Gastrocnemius medialis (tissue), 4 donors: ENCODE measurements at regions not wholly inside any gene's neighbourhood (a gene's known extent, or its start where the extent isn't known, plus 50 kb on each side); places are given as distances from the start of the nearest gene placed in this dataset.

Source experiments
- ATAC-seq, 2 donors: fragments of 150-250 bp; one replicate each; pipeline ENCODE4 v1.9.1; 2016
- DNase-seq, 2 donors: peaks; one replicate each; pipeline ENCODE4 v3.0.0-alpha.2; 2019
- H3K27ac ChIP-seq, 4 donors: fragments of 200-600 bp; sonication (generic); 1 replicate in 1 of 4; 2 replicates in 3 of 4; pipeline ENCODE4 v1.5.1; 2016 to 2018; ENCODE audit warnings: mild to moderate bottlenecking in 2 of 4, moderate library complexity in 1 of 4
- H3K27me3 ChIP-seq, 3 donors: fragments of 200-600 bp; sonication (generic) in 2 of 3; 1 replicate in 1 of 3; 2 replicates in 2 of 3; pipeline versions ENCODE4 v1.5.1 to v1.6.0; 2016 to 2019; ENCODE audit warnings: mild to moderate bottlenecking in 1 of 3, moderate library complexity in 1 of 3
- H3K36me3 ChIP-seq, 2 donors: fragments of 200-600 bp; sonication (generic) in 1 of 2; one replicate each; pipeline ENCODE4 v1.5.1; 2017 to 2018
- H3K4me1 ChIP-seq, 2 donors: fragments of 200-600 bp; sonication (generic) in 1 of 2; one replicate each; pipeline ENCODE4 v1.5.1; 2016 to 2017; ENCODE audit warnings: mild to moderate bottlenecking in 2 of 2
- H3K4me3 ChIP-seq, 4 donors: fragments of 200-600 bp; sonication (generic) in 3 of 4; 1 replicate in 1 of 4; 2 replicates in 3 of 4; pipeline ENCODE4 v1.5.1; 2016 to 2019; ENCODE audit warnings: mild to moderate bottlenecking in 2 of 4
- H3K9me3 ChIP-seq, 3 donors: fragments of 200-600 bp; sonication (generic) in 2 of 3; 1 replicate in 1 of 3; 2 replicates in 2 of 3; pipeline ENCODE4 v1.5.1; 2016 to 2019
- POLR2A ChIP-seq, 2 donors: fragments of 450-650 bp; IDR thresholded peaks; one replicate each; pipeline ENCODE4 v1.6.1; 2017; ENCODE audit warnings: antibody characterized with exemption in 2 of 2, mild to moderate bottlenecking in 2 of 2, moderate library complexity in 2 of 2
- in situ Hi-C, 4 donors: fragments of 200-750 bp; cut with MboI; loops; one replicate each; pipeline versions ENCODE4 v1.15.0 to v1.8.0; 2017; ENCODE audit warnings: low sequenced_read_pairs in 4 of 4
- intact Hi-C: fragments of 100-400 bp; cut with DNase I; formaldehyde crosslinking; loops from one replicate; pipeline ENCODE4 v1.15.1; 2023; ENCODE audit warnings: low total_unique reads
- TF ChIP-seq, protein P1 (sequence below), 5 experiments: fragments of 450-650 bp in 3 of 5; fragments of 200-600 bp in 2 of 5; sonication (generic) in 2 of 5; IDR thresholded peaks in 4 of 5; conservative IDR thresholded peaks in 1 of 5; 1 replicate in 4 of 5; 2 replicates in 1 of 5; pipeline ENCODE4 v1.5.1; 2016 to 2019; ENCODE audit warnings: antibody characterized with exemption in 5 of 5, mild to moderate bottlenecking in 3 of 5, moderate library complexity in 3 of 5

DNA sequence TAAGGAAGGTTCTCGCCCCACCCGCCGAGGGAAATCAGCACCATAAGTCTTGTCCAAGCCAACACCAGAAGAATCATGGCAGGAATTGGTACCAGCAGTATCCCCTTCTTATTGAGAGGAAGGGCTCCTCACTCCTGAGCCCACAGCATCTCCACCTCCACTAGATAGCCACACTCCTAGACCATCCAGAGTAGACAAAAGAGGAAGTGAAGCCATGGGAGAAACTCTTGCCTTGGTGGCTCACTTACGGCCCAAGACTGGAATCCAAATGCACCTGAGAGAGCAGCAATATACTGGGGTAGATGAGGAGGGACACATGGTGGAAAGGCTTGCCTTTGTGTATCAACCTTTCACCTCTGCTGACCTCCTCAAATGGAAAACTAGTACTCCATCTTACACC is 255.3 kb upstream of the PRKX start:
- Histone ChIP-seq H3K9me3 (no peaks in the 10 kb centered on the region), H3K4me3 (no peak overlapping the region), H3K36me3 (no peaks in the 10 kb centered on the region), H3K27ac (no peak overlapping the region), H3K27me3 (no peaks in the 10 kb centered on the region), H3K4me1 (no peaks in the 10 kb centered on the region)
- TF ChIP-seq, protein P1, sequence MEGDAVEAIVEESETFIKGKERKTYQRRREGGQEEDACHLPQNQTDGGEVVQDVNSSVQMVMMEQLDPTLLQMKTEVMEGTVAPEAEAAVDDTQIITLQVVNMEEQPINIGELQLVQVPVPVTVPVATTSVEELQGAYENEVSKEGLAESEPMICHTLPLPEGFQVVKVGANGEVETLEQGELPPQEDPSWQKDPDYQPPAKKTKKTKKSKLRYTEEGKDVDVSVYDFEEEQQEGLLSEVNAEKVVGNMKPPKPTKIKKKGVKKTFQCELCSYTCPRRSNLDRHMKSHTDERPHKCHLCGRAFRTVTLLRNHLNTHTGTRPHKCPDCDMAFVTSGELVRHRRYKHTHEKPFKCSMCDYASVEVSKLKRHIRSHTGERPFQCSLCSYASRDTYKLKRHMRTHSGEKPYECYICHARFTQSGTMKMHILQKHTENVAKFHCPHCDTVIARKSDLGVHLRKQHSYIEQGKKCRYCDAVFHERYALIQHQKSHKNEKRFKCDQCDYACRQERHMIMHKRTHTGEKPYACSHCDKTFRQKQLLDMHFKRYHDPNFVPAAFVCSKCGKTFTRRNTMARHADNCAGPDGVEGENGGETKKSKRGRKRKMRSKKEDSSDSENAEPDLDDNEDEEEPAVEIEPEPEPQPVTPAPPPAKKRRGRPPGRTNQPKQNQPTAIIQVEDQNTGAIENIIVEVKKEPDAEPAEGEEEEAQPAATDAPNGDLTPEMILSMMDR (IDR thresholded peaks at IDR 0.05 in 4 of 5, conservative IDR thresholded peaks at IDR 0.05 in 1 of 5), result no peak
- TF ChIP-seq POLR2A (IDR thresholded peaks at IDR 0.05), result no peak
- intact Hi-C loops, result no loop called here
- DNase-seq, result no peak
- no peak for ATAC-seq
- in situ Hi-C loops, result no loop called here

DNA sequence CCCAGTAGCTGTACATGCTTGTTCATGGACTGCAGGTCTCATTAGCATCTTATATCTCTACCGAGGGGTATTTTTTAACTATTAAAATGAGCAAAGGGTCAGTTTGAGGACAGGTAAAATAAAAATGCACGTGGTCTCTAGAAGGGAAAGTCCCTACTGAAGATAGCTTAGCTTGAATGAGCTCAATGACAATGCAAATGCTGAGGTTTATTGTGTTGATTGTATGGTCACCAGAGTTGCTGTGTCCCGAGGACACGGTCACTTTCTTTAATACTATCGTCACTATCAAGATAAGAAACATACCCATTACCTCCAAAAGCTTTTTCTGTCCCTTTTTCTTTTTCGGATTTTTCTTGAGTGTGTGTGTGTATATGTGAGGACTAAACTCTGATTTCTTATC is 250.5 kb upstream of the PRKX start:
- TF ChIP-seq, protein P1 (IDR thresholded peaks at IDR 0.05 in 4 of 5, conservative IDR thresholded peaks at IDR 0.05 in 1 of 5), result no peak
- intact Hi-C loops, result no loop called here
- Histone ChIP-seq H3K27me3 (no peaks in the 10 kb centered on the region), H3K36me3 (no peaks in the 10 kb centered on the region), H3K4me1 (no peaks in the 10 kb centered on the region), H3K9me3 (no peaks in the 10 kb centered on the region), H3K4me3 (no peak overlapping the region), H3K27ac (no peak overlapping the region)
- in situ Hi-C loops, result no loop called here
- no peak for DNase-seq
- no peak for ATAC-seq

DNA sequence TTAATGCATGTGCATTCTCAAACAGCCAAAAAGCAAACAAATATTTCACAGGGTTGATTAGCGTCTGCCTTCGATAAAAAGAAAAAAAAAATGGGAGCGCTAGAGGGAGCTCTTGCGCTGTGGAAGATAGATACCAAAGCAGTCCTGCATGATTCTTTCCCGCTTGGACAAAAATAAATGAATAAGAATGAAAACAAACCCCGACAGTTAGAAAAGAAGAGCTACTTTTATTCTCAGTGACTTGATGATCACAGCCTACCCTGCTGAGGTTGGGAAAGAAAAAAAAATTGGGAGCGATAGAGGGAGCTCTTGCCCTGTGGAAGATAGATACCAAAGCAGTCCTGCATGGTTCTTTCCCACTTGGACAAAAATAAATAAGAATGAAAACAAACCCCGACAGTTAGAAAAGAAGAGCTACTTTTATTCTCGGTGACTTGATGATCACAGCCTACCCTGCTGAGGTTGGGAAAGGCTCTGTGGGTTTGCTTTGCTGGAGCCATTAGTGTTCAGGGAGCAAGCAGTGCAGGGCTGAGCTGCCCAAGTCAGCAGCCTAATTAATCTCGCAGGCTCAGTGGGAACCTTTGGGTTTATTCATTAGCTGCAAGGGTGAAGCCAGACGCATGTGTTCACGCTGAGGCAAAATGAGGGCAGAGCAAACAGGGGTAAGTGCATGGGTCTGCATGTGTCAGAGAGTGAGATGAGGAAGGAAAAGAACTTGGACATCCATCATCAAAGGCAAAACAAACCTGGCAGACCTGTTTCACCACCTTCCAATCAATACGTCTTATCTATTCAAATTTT is 249.3 kb upstream of the PRKX start:
- Histone ChIP-seq H3K9me3 (no peaks in the 10 kb centered on the region), H3K36me3 (no peaks in the 10 kb centered on the region), H3K27ac (no peak overlapping the region), H3K4me1 (no peaks in the 10 kb centered on the region), H3K4me3 (no peak overlapping the region), H3K27me3 (no peaks in the 10 kb centered on the region)
- DNase-seq, result no peak
- TF ChIP-seq, protein P1 (IDR thresholded peaks at IDR 0.05 in 4 of 5, conservative IDR thresholded peaks at IDR 0.05 in 1 of 5), result peak in 1 of 5 experiments; percentile 43
- no peak for TF ChIP-seq POLR2A (IDR thresholded peaks at IDR 0.05)
- ATAC-seq, result no peak
- intact Hi-C loops (no loop called here), in situ Hi-C loops (no loop called here)

DNA sequence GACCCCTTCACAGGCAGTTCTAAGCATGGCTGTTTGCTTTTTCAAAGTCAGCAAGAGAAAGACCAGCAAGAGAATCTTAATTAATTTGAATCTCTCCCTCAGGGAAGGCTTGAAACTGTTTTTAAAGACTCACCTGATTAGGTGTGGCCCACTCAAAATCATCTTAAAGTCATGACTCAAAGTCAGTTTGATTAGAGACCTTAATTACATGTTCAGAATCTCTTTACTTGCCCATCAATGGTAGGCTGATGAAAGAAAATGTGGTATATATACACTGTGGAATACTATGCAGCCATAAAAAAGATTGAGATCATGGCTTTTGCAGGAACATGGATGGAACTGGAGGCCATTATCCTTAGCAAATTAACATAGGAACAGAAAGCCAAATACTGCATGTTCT is 247.5 kb upstream of the PRKX start:
- DNase-seq, result no peak
- Histone ChIP-seq H3K9me3 (no peaks in the 10 kb centered on the region), H3K27me3 (no peaks in the 10 kb centered on the region), H3K36me3 (no peaks in the 10 kb centered on the region), H3K4me3 (no peak overlapping the region), H3K4me1 (no peaks in the 10 kb centered on the region), H3K27ac (no peak overlapping the region)
- no peak for ATAC-seq
- in situ Hi-C loops, result no loop called here
- no peak for TF ChIP-seq POLR2A (IDR thresholded peaks at IDR 0.05)
- TF ChIP-seq, protein P1 (IDR thresholded peaks at IDR 0.05 in 4 of 5, conservative IDR thresholded peaks at IDR 0.05 in 1 of 5), result no peak
- intact Hi-C loops, result no loop called here

DNA sequence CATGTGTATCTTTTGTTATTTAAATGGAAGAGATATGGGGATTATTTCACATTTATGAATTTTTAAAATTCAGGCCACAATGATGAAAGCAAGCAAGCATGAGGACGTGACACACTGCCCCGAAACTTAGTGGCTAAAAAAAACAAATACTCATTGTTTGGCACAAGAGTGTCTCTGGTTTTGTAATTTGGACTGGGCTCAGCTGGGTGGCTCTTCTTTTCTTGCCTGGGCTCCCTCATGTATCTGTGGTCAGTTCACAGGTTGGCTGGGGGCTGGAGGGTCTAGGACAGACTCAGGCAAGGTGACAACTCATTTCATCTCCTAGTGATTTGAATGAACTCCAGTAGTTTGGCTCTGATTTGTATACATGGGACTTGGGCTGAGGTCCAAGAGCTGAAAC is 238.4 kb upstream of the PRKX start:
- in situ Hi-C loops (no loop called here), intact Hi-C loops (no loop called here)
- ATAC-seq, result no peak
- TF ChIP-seq, protein P1 (IDR thresholded peaks at IDR 0.05 in 4 of 5, conservative IDR thresholded peaks at IDR 0.05 in 1 of 5), result no peak
- no peak for TF ChIP-seq POLR2A (IDR thresholded peaks at IDR 0.05)
- H3K4me1 ChIP-seq, result no peaks in the 10 kb centered on the region
- H3K9me3 ChIP-seq, result no peaks in the 10 kb centered on the region
- no peaks in the 10 kb centered on the region for H3K36me3 ChIP-seq
- no peak overlapping the region for H3K4me3 ChIP-seq
- no peak overlapping the region for H3K27ac ChIP-seq
- H3K27me3 ChIP-seq, result no peaks in the 10 kb centered on the region
- DNase-seq, result no peak
